NB4 (cell line): ENCODE measurements at regions not wholly inside any gene's neighbourhood (a gene's known extent, or its start where the extent isn't known, plus 50 kb on each side); places are given as distances from the start of the nearest gene placed in this dataset.

ENCODE experiments used
- DNase-seq: peaks from one replicate; pipeline ENCODE4 v3.0.0; 2010; ENCODE audit warnings: low read depth
- H3K4me3 ChIP-seq: one replicate; pipeline ENCODE4 v1.5.1; 2011; ENCODE audit warnings: mild to moderate bottlenecking, low read depth, low read length, moderate library complexity
- MYC ChIP-seq: IDR thresholded peaks from 2 replicates; pipeline ENCODE4 v1.6.1; 2011; ENCODE audit warnings: low read depth, low read length
- POLR2A ChIP-seq: IDR thresholded peaks from 2 replicates; pipeline ENCODE4 v1.6.1; 2011; ENCODE audit warnings: mild to moderate bottlenecking; ENCODE audit not compliant: insufficient read length; ENCODE audit errors: extremely low read depth
- TF ChIP-seq, protein P1 (sequence below): IDR thresholded peaks from one replicate; pipeline ENCODE4 v1.5.1; 2012; ENCODE audit warnings: low read depth, low read length
- TF ChIP-seq, protein P2 (sequence below): IDR thresholded peaks from 2 replicates; pipeline ENCODE4 v1.6.1; 2011; ENCODE audit warnings: low read depth, low read length

GRCh38 chr5:96013254-96013653 is 51.6 kb upstream of the ELL2 start:
- no peak for DNase-seq
- TF ChIP-seq, protein P1, sequence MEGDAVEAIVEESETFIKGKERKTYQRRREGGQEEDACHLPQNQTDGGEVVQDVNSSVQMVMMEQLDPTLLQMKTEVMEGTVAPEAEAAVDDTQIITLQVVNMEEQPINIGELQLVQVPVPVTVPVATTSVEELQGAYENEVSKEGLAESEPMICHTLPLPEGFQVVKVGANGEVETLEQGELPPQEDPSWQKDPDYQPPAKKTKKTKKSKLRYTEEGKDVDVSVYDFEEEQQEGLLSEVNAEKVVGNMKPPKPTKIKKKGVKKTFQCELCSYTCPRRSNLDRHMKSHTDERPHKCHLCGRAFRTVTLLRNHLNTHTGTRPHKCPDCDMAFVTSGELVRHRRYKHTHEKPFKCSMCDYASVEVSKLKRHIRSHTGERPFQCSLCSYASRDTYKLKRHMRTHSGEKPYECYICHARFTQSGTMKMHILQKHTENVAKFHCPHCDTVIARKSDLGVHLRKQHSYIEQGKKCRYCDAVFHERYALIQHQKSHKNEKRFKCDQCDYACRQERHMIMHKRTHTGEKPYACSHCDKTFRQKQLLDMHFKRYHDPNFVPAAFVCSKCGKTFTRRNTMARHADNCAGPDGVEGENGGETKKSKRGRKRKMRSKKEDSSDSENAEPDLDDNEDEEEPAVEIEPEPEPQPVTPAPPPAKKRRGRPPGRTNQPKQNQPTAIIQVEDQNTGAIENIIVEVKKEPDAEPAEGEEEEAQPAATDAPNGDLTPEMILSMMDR: no peak
- TF ChIP-seq MYC: no peak
- TF ChIP-seq, protein P2, sequence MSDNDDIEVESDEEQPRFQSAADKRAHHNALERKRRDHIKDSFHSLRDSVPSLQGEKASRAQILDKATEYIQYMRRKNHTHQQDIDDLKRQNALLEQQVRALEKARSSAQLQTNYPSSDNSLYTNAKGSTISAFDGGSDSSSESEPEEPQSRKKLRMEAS: no peak
- no peak for TF ChIP-seq POLR2A
- no peak overlapping the region for H3K4me3 ChIP-seq

DNA sequence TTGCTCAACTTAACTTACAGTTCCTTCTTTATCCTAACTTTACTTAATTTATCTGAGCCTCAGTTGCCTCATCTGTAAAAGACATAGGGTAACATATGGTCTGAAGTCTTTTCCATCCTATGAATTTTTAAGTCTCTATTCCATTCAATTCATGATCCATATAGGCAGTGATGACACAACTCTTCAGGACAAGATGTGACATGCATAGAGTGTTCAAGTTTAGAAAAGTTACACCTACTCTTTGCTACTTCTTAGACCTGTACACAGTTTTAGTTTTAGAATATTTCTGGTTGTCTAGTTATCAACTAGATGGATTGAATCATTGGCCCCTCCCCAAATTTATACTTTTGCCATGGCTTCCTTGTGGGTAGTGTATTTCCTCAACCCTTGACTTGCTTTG is 50.7 kb upstream of the ELL2 start:
- TF ChIP-seq POLR2A (no peak), MYC (no peak)
- TF ChIP-seq, protein P1: no peak
- TF ChIP-seq, protein P2: no peak
- no peak overlapping the region for H3K4me3 ChIP-seq
- DNase-seq: no peak
